ENCODE measurements at regions not wholly inside any gene's neighbourhood (a gene's known extent, or its start where the extent isn't known, plus 50 kb on each side); places are given as distances from the start of the nearest gene placed in this dataset.
"Not testable (repeated sequence)": the region's sequence is repeated elsewhere in the genome, so short reads cannot be mapped to it uniquely, and the experiment has no call there.

GRCh38 chr3:194945508-194945907 lies 259.8 kb downstream of the FAM43A start:
- Mint-ChIP-seq H3K4me1 (no peaks in the 10 kb centered on the region), H3K4me3 (no peak overlapping the region), H3K9me3 (peaks cover 4% of the 10 kb centered on the region), H3K27me3 (peaks cover 11% of the 10 kb centered on the region), H3K27ac (no peak overlapping the region), H3K36me3 (ENCODE audit: low read depth) (no peaks in the 10 kb centered on the region)
- no peak for ATAC-seq (replicated peaks)

- Mint-ChIP-seq H3K36me3 (ENCODE audit: low read depth) (no peaks in the 10 kb centered on the region), H3K27me3 (peaks cover 10% of the 10 kb centered on the region), H3K27ac (no peak overlapping the region), H3K4me3 (no peak overlapping the region), H3K9me3 (peaks cover 4% of the 10 kb centered on the region), H3K4me1 (no peaks in the 10 kb centered on the region)
- ATAC-seq (replicated peaks) = no peak
Observed at GRCh38 chr3:194946091-194946490, 260.4 kb downstream of the FAM43A start.

GRCh38 chr3:194949592-194949991 lies 263.9 kb downstream of the FAM43A start:
- Mint-ChIP-seq H3K4me1 (no peaks in the 10 kb centered on the region), H3K27ac (no peak overlapping the region), H3K36me3 (ENCODE audit: low read depth) (no peaks in the 10 kb centered on the region), H3K27me3 (peaks cover 8% of the 10 kb centered on the region), H3K4me3 (no peak overlapping the region), H3K9me3 (peaks cover 4% of the 10 kb centered on the region)
- no peak for ATAC-seq (replicated peaks)

- no peak for ATAC-seq (replicated peaks)
- Mint-ChIP-seq H3K27me3 (peaks cover 12% of the 10 kb centered on the region), H3K4me1 (no peaks in the 10 kb centered on the region), H3K4me3 (no peak overlapping the region), H3K27ac (no peak overlapping the region), H3K36me3 (ENCODE audit: low read depth) (no peaks in the 10 kb centered on the region), H3K9me3 (peaks cover 4% of the 10 kb centered on the region)
Observed at GRCh38 chr3:194950906-194951628, 265.4 kb downstream of the FAM43A start.

- peaks cover 15% of the 10 kb centered on the region for H3K27me3 Mint-ChIP-seq
- H3K4me1 Mint-ChIP-seq; H3K27ac Mint-ChIP-seq; ATAC-seq (replicated peaks); H3K9me3 Mint-ChIP-seq; H3K4me3 Mint-ChIP-seq; H3K36me3 Mint-ChIP-seq (ENCODE audit: low read depth): not testable (repeated sequence)
Observed at GRCh38 chr3:194951629-194951920, 265.9 kb downstream of the FAM43A start.

- no peaks in the 10 kb centered on the region for H3K4me1 Mint-ChIP-seq
- no peak overlapping the region for H3K4me3 Mint-ChIP-seq
- H3K36me3 Mint-ChIP-seq (ENCODE audit: low read depth) = no peaks in the 10 kb centered on the region
- peaks cover 4% of the 10 kb centered on the region for H3K9me3 Mint-ChIP-seq
- peaks cover 15% of the 10 kb centered on the region for H3K27me3 Mint-ChIP-seq
- ATAC-seq (replicated peaks) = no peak
- H3K27ac Mint-ChIP-seq = no peak overlapping the region
Observed at GRCh38 chr3:194951931-194952582, 266.4 kb downstream of the FAM43A start.

- ATAC-seq (replicated peaks) = no peak
- no peaks in the 10 kb centered on the region for H3K36me3 Mint-ChIP-seq (ENCODE audit: low read depth)
- no peaks in the 10 kb centered on the region for H3K4me1 Mint-ChIP-seq
- peaks cover 12% of the 10 kb centered on the region for H3K27me3 Mint-ChIP-seq
- H3K27ac Mint-ChIP-seq = no peak overlapping the region
- H3K9me3 Mint-ChIP-seq = no peaks in the 10 kb centered on the region
- no peak overlapping the region for H3K4me3 Mint-ChIP-seq
Observed at GRCh38 chr3:194952841-194953241, 267.2 kb downstream of the FAM43A start.

GRCh38 chr3:194953291-194953690 lies 267.6 kb downstream of the FAM43A start:
- H3K36me3 Mint-ChIP-seq (ENCODE audit: low read depth) = no peaks in the 10 kb centered on the region
- H3K4me3 Mint-ChIP-seq = no peak overlapping the region
- H3K4me1 Mint-ChIP-seq = no peaks in the 10 kb centered on the region
- H3K27ac Mint-ChIP-seq = no peak overlapping the region
- peaks cover 8% of the 10 kb centered on the region for H3K27me3 Mint-ChIP-seq
- no peak for ATAC-seq (replicated peaks)
- no peaks in the 10 kb centered on the region for H3K9me3 Mint-ChIP-seq

GRCh38 chr3:194955546-194955945 lies 269.9 kb downstream of the FAM43A start:
- H3K9me3 Mint-ChIP-seq = no peaks in the 10 kb centered on the region
- H3K27ac Mint-ChIP-seq = no peak overlapping the region
- peaks cover 8% of the 10 kb centered on the region for H3K27me3 Mint-ChIP-seq
- ATAC-seq (replicated peaks) = no peak
- H3K36me3 Mint-ChIP-seq (ENCODE audit: low read depth) = no peaks in the 10 kb centered on the region
- H3K4me3 Mint-ChIP-seq = no peak overlapping the region
- H3K4me1 Mint-ChIP-seq = no peaks in the 10 kb centered on the region

- no peaks in the 10 kb centered on the region for H3K36me3 Mint-ChIP-seq (ENCODE audit: low read depth)
- H3K27me3 Mint-ChIP-seq = peaks cover 8% of the 10 kb centered on the region
- no peak overlapping the region for H3K4me3 Mint-ChIP-seq
- no peak for ATAC-seq (replicated peaks)
- no peaks in the 10 kb centered on the region for H3K9me3 Mint-ChIP-seq
- H3K4me1 Mint-ChIP-seq = no peaks in the 10 kb centered on the region
- H3K27ac Mint-ChIP-seq = no peak overlapping the region
Observed at GRCh38 chr3:194955979-194956696, 270.5 kb downstream of the FAM43A start.

GRCh38 chr3:194956697-194957396 lies 271.2 kb downstream of the FAM43A start:
- Mint-ChIP-seq H3K9me3 (no peaks in the 10 kb centered on the region), H3K27me3 (peaks cover 8% of the 10 kb centered on the region), H3K36me3 (ENCODE audit: low read depth) (no peaks in the 10 kb centered on the region), H3K4me1 (no peaks in the 10 kb centered on the region), H3K4me3 (no peak overlapping the region), H3K27ac (no peak overlapping the region)
- ATAC-seq (replicated peaks) = no peak

GRCh38 chr3:194957743-194958240 lies 272.1 kb downstream of the FAM43A start:
- Mint-ChIP-seq H3K4me1 (no peaks in the 10 kb centered on the region), H3K9me3 (no peaks in the 10 kb centered on the region), H3K36me3 (ENCODE audit: low read depth) (no peaks in the 10 kb centered on the region), H3K4me3 (no peak overlapping the region), H3K27ac (no peak overlapping the region), H3K27me3 (peaks cover 8% of the 10 kb centered on the region)
- no peak for ATAC-seq (replicated peaks)

- peaks cover 12% of the 10 kb centered on the region for H3K27me3 Mint-ChIP-seq
- H3K27ac Mint-ChIP-seq = no peak overlapping the region
- no peak overlapping the region for H3K4me3 Mint-ChIP-seq
- no peak for ATAC-seq (replicated peaks)
- no peaks in the 10 kb centered on the region for H3K9me3 Mint-ChIP-seq
- H3K36me3 Mint-ChIP-seq (ENCODE audit: low read depth) = no peaks in the 10 kb centered on the region
- H3K4me1 Mint-ChIP-seq = no peaks in the 10 kb centered on the region
Observed at GRCh38 chr3:194959217-194959616, 273.5 kb downstream of the FAM43A start.

- not testable (repeated sequence) for H3K27ac Mint-ChIP-seq; H3K4me3 Mint-ChIP-seq; H3K36me3 Mint-ChIP-seq (ENCODE audit: low read depth); H3K9me3 Mint-ChIP-seq; ATAC-seq (replicated peaks); H3K4me1 Mint-ChIP-seq
- H3K27me3 Mint-ChIP-seq = peaks cover 12% of the 10 kb centered on the region
Observed at GRCh38 chr3:194959666-194960065, 274.0 kb downstream of the FAM43A start.
